ENCODE measurements at regions not wholly inside any gene's neighbourhood (a gene's known extent, or its start where the extent isn't known, plus 50 kb on each side); places are given as distances from the start of the nearest gene placed in this dataset.
"Not testable (repeated sequence)": the region's sequence is repeated elsewhere in the genome, so short reads cannot be mapped to it uniquely, and the experiment has no call there.

DNA sequence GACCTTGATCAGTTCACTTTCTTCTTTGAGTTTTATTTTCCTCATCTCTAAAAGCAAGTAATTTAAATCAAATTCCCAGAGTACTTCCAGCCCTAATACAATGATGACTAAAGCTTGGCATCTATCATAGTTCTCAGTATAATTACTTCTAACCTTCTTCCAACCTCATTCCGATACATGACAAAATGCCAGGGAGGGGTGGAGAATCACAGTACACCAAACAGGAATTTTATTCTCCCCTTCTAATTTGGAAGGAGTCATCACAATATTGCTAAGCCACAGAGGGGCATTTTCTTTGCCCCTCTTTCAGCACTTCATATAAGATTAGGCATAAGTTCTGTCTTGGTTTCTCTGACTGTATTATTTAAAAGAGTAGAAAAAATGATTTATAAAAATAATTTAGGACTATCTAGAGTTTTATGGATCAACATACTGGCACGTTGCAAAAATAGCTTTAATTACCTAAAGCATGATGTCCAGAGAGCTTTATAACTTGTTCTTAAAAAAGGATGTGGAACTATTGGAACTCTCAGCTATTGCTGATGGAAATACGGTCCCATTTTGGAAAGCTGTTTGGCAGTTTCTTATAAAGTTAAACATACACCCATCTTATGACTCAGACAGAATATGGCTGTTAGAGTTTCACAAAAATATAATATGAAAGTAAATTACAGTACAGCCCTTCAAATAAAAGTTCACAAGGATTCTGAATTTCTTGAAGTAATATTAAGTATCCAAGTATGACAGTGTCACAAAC, 86.9 kb upstream of the UBE2E2 start:
- no peak for DNase-seq

DNA sequence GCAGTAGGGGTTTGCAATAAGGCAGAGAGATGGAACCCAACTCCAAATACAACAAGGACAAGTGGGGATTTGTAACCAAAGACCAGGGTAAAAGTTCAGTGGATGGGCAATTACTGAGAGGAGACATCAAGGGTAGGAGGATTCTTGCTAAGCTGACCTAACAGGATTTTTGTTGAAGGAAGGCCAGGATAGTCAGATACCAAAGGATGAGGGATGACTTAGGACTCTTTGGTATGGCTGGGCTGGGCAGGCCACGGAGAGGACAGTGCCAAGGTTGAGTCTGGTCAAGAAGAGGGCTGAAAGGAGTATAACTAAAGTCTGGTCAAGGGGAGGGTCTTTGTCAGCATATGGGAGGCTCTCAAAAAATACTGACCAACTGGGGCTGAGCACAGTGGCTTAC, 85.3 kb upstream of the UBE2E2 start:
- DNase-seq: no peak

DNA sequence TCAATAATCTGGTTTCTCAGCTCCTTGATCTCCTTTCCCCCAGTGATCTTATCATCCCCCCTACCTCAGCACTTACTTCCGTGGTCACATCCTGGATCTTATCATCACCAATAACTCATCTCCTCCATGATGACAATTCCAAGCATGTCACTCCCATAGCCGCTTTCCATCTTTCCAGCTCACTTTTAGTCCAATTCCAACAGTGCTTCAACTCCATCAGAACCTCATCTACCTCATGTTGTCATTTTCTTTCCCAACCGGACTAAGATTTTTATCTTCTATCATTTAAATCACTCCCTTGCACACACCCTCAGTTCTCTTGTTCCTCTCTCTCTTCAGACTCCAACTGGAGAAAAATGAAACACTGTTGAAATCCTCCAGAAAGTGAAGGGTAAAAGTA, 75.9 kb upstream of the UBE2E2 start:
- DNase-seq: no peak

DNA sequence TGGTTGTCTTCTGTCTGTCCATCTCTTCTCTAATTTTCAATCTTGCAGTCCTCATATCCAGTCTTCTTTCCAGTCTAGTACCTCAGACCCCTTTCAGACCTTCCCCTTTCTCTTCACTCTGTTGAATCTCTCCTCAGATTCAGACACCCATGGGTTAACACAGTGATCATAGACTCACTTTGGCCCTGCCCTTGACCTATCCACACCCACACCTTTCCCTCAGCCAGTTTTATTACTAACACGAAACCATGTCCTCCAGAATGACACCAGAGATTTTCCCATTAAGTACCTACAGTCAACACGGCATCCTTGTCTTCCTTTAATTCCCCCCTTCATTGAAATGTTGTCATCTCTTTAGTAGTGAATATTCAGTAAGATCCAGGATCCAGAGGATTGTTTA, 74.5 kb upstream of the UBE2E2 start:
- DNase-seq: no peak

DNA sequence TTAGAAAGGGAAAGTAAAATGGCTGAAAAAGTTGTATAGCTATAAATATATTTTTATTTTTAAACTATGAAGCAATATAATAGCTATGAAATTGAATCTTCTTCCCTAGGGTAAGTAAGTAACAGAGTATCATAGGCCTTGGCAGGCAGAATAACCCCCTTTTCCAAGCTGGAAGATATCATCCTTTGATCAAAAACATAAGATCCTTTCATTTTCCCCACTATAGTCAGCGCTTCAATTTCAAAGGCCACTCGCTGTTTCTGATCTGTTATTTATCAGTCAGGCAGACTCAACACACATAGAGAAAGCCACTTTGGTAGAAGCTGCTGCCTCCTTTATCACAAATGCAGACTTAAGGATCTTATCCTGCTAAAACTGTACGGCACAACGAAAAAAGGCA, 74.0 kb upstream of the UBE2E2 start:
- DNase-seq: no peak

DNA sequence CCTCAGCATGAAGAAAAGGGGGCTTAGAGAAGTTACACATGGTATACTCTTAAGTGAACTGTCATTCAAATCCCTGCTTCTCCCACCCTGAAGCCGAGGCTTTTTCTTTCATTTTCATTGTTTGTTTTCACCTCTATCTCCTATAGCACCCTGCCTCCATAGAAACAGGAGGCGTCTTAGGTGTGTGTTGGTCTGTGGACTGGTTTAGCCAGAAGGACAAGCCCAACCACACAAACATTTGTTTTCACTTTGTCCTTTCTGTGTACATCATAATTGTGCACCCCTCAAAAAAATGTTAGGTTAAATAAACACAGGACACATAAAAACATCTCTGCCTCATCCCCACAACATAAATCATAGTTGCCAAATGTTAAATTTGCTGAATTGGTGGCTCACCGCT, 73.3 kb upstream of the UBE2E2 start:
- no peak for DNase-seq

DNA sequence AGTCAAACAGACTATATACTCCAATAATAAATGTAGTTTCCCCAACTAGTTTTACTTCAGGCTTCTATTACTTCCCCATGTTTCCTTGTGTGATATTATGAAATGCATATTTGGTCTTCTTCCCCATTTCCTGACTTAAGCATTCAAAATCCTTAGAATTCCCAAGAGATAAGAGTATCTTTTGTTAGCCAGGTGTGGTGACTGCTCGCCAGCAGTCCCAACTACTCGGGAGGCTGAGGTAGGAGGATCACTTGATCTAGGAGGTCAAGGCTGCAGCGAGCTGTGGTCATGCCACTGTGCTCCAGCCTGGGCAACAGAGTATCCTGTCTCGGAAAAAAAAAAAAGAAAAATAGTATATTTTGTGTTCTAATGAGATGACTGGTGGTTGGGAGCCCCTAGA, 72.7 kb upstream of the UBE2E2 start:
- no peak for DNase-seq

DNA sequence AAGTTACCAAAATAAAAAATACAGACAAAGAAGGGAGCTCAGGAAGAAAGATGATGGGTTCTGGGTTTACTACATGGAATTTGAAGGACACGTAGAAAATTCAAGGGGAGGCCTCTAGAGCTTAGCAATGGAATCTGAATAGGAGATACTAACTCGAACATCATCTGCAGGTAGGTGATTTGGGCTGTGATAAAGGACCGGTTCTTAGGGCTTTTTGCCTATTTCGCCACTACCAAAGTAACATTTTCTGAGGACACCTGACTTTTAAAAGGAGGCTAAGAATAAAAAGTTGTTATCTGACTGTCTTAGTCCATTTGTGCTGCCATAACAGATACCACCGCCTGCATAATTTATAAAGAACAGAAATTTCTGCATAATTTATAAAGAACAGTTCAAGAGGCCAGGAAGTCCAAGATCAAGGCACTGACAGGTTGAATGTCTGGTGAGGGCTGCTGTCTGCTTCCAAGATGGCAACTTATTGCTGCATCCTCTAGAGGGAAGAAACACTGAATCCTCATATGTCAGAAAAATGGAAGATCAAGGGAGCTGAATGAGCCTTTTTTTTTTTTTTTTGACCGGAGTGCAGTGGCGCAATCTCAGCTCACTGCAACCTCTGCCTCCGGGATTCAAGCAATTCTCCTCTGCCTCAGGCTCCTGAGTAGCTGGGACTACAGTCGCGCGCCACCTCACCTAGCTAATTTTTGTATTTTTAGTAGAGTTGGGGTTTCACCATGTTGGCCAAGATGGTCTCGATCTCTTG, 67.9 kb upstream of the UBE2E2 start:
- no peak for DNase-seq

DNA sequence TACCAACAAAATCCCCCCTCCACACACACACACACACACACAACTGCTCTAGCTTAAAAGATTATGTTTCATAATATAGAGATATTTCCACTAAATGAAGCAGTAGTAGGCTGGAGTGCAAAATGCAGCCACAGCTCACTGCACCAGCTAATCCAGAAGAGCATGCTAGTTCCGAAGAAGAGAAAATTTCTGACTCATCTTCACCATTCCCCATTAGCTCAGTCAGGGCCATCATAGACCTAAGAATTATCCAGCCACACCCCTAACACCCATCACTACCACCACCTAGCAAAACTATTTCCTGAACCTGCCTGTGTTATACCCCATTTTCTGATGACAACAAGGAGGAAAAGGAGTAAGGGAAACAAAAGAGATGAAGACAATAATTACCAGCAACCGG, 67.1 kb upstream of the UBE2E2 start:
- DNase-seq: no peak

DNA sequence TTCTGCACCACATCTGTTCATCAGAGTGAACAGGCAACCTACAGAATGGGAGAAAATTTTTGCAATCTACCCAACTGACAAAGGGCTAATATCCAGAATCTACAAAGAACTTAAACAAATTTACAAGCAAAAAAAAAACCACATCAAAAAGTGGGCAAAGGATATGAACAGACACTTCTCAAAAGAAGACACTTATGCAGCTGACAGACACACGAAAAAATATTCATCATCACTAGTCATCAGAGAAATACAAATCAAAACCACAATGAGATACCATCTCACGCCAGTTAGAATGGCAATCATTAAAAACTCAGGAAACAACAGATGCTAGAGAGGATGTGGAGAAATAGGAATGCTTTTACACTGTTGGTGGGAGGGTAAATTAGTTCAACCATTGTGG, 59.1 kb upstream of the UBE2E2 start:
- not testable (repeated sequence) for DNase-seq

DNA sequence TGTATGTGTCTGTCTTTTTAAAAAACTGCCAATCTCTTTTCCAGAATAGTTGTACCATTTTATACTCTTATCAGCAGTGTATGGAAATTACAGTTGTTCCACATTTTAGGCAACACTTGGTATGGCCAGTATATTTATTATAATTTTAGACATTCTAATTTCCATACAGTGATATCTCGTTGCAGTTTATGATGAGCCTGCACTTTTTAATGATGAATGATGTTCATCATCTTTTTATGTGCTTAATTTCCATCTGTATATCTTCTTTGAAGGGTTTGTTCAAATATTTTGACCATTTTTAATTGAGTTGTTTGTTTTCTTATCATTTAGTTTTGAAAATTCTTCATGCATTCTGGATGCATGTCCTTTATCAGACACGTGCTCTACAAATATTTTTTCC, 57.0 kb upstream of the UBE2E2 start:
- DNase-seq: no peak

DNA sequence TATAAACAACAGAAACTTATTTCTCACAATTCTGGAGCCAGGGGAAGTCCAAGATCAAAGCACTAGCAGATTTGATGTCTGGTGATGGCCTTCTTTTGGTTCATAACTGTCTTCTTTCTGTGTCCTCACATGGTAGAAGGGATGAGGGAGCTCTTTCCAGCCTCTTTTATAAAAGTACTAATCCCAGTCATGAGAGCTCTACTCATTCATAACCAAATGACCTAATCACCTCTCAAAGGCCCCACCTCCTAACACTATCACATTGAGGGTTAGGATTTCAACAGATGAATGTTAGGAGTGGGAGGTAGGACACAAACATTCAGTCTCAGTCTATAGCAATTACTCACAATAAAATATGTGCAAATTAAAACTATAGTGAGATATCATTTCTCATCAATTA, 50.1 kb upstream of the UBE2E2 start:
- DNase-seq: no peak
